ENCODE measurements at regions not wholly inside any gene's neighbourhood (a gene's known extent, or its start where the extent isn't known, plus 50 kb on each side); places are given as distances from the start of the nearest gene placed in this dataset.

GRCh38 chr1:218699421-218699820 is 354.3 kb downstream of the TGFB2 start:
- no peaks in the 10 kb centered on the region for H3K4me1 ChIP-seq (ENCODE audit: low read depth, poor library complexity, severe bottlenecking)
- H3K36me3 ChIP-seq (ENCODE audit: insufficient read depth), result no peaks in the 10 kb centered on the region
- no peaks in the 10 kb centered on the region for H4K20me1 ChIP-seq (ENCODE audit: insufficient read depth)
- H3K79me2 ChIP-seq (ENCODE audit: insufficient read depth, low read depth), result no peaks in the 10 kb centered on the region
- TF ChIP-seq CTCF (conservative IDR thresholded peaks at IDR 0.05; ENCODE audit: low read depth, low read length), result no peak
- no peaks in the 10 kb centered on the region for H3K27me3 ChIP-seq (ENCODE audit: insufficient read depth, low read depth)
- no peak overlapping the region for H3K4me2 ChIP-seq
- H3K27ac ChIP-seq, result no peak overlapping the region
- no peak overlapping the region for H3K9ac ChIP-seq
- no peak overlapping the region for H2AFZ ChIP-seq (ENCODE audit: low read depth)
- H3K4me3 ChIP-seq (IDR thresholded peaks at IDR 0.05; ENCODE audit: insufficient read depth, low read depth, low read length), result no peak overlapping the region

GRCh38 chr1:218699865-218700264 is 354.7 kb downstream of the TGFB2 start:
- no peak overlapping the region for H3K4me2 ChIP-seq
- no peak for TF ChIP-seq CTCF (conservative IDR thresholded peaks at IDR 0.05; ENCODE audit: low read depth, low read length)
- H3K27ac ChIP-seq, result no peak overlapping the region

GRCh38 chr1:218700666-218701065 is 355.5 kb downstream of the TGFB2 start:
- H3K27me3 ChIP-seq (ENCODE audit: insufficient read depth, low read depth), result no peaks in the 10 kb centered on the region
- no peaks in the 10 kb centered on the region for H4K20me1 ChIP-seq (ENCODE audit: insufficient read depth)
- H3K27ac ChIP-seq, result no peak overlapping the region
- H3K4me2 ChIP-seq, result no peak overlapping the region
- no peaks in the 10 kb centered on the region for H3K4me1 ChIP-seq (ENCODE audit: low read depth, poor library complexity, severe bottlenecking)
- H3K79me2 ChIP-seq (ENCODE audit: insufficient read depth, low read depth), result no peaks in the 10 kb centered on the region
- H3K9ac ChIP-seq, result no peak overlapping the region
- no peak overlapping the region for H2AFZ ChIP-seq (ENCODE audit: low read depth)
- no peak for TF ChIP-seq CTCF (conservative IDR thresholded peaks at IDR 0.05; ENCODE audit: low read depth, low read length)
- H3K4me3 ChIP-seq (IDR thresholded peaks at IDR 0.05; ENCODE audit: insufficient read depth, low read depth, low read length), result no peak overlapping the region
- no peaks in the 10 kb centered on the region for H3K36me3 ChIP-seq (ENCODE audit: insufficient read depth)

More at GRCh38 chr1:218699865-218700264, 354.7 kb downstream of the TGFB2 start:
- H4K20me1 ChIP-seq (ENCODE audit: insufficient read depth), result no peaks in the 10 kb centered on the region
- no peaks in the 10 kb centered on the region for H3K27me3 ChIP-seq (ENCODE audit: insufficient read depth, low read depth)
- no peak overlapping the region for H3K4me3 ChIP-seq (IDR thresholded peaks at IDR 0.05; ENCODE audit: insufficient read depth, low read depth, low read length)
- no peaks in the 10 kb centered on the region for H3K79me2 ChIP-seq (ENCODE audit: insufficient read depth, low read depth)
- H3K36me3 ChIP-seq (ENCODE audit: insufficient read depth), result no peaks in the 10 kb centered on the region
- no peak overlapping the region for H2AFZ ChIP-seq (ENCODE audit: low read depth)
- no peaks in the 10 kb centered on the region for H3K4me1 ChIP-seq (ENCODE audit: low read depth, poor library complexity, severe bottlenecking)
- H3K9ac ChIP-seq, result no peak overlapping the region

GRCh38 chr1:218701131-218701530 is 356.0 kb downstream of the TGFB2 start:
- Histone ChIP-seq H3K4me1 (ENCODE audit: low read depth, poor library complexity, severe bottlenecking) (no peaks in the 10 kb centered on the region), H3K27ac (no peak overlapping the region), H3K9ac (no peak overlapping the region), H3K4me2 (no peak overlapping the region), H2AFZ (ENCODE audit: low read depth) (no peak overlapping the region), H3K27me3 (ENCODE audit: insufficient read depth, low read depth) (no peaks in the 10 kb centered on the region), H3K36me3 (ENCODE audit: insufficient read depth) (no peaks in the 10 kb centered on the region), H4K20me1 (ENCODE audit: insufficient read depth) (no peaks in the 10 kb centered on the region), H3K79me2 (ENCODE audit: insufficient read depth, low read depth) (no peaks in the 10 kb centered on the region), H3K4me3 (IDR thresholded peaks at IDR 0.05; ENCODE audit: insufficient read depth, low read depth, low read length) (no peak overlapping the region)
- TF ChIP-seq CTCF (conservative IDR thresholded peaks at IDR 0.05; ENCODE audit: low read depth, low read length), result no peak

All from KMS-11 (cell line).